HCT116 (cell line): ENCODE measurements at regions not wholly inside any gene's neighbourhood (a gene's known extent, or its start where the extent isn't known, plus 50 kb on each side); places are given as distances from the start of the nearest gene placed in this dataset.

ENCODE experiments used
- ATAC-seq: fragments of 200-7000 bp; cut with Tn5 transposase; 2 replicates; pipeline ENCODE4 v1.9.1; 2020; ENCODE audit warnings: mild to moderate bottlenecking, moderate library complexity
- BruUV-seq: library from RNA; stranded (reverse); fragments of 400-500 nt; replicated peaks from 2 replicates; lab custom pipeline; 2021; lab: Mats Ljungman, UMichigan
- CTCF ChIA-PET: fragments of 300-600 bp; sonication (Branson Sonifier 250); formaldehyde crosslinking; loops from one replicate; lab custom pipeline; 2021; ENCODE audit warnings: antibody characterized with exemption; lab: Charles Lee
- POLR2A ChIA-PET: fragments of 300-600, 350-600 bp; sonication (Branson Sonifier 250); formaldehyde crosslinking; loops from one replicate; lab custom pipeline; 2021; ENCODE audit warnings: antibody characterized with exemption; lab: Charles Lee
- RAD21 ChIA-PET, 2 experiments: fragments of 300-600 bp; sonication (Branson Sonifier 250); formaldehyde crosslinking; loops; one replicate each; lab custom pipeline; 2023; ENCODE audit warnings: low total read pairs in 2 of 2; ENCODE audit not compliant: uncharacterized antibody in 2 of 2, unreplicated experiment in 2 of 2, low non-redundant PET in 1 of 2; lab: Charles Lee
- DNase-seq: peaks from one replicate; pipeline ENCODE4 v3.0.0-alpha.2; 2010; ENCODE audit warnings: low read depth, low spot score
- H2AFZ ChIP-seq: fragments of 200-600 bp; shearing (Covaris generic), sonication (generic); 2 replicates; pipeline ENCODE4 v1.6.1; 2017; ENCODE audit warnings: low read depth, mixed run types, mixed read lengths, antibody characterized with exemption, low read length; ENCODE audit not compliant: poor library complexity, severe bottlenecking
- H3K27ac ChIP-seq: 2 replicates; pipeline ENCODE4 v1.5.1; 2012; ENCODE audit warnings: low read depth, low read length
- H3K27me3 ChIP-seq: fragments of 200-600 bp; sonication (generic); 2 replicates; pipeline ENCODE4 v1.6.1; 2016; ENCODE audit warnings: mixed run types, low read length, mixed read lengths; ENCODE audit not compliant: insufficient read depth
- H3K36me3 ChIP-seq, 2 experiments: fragments of 200-500 bp in 1 of 2; fragments of 200-600 bp in 1 of 2; sonication (Bioruptor generic) in 1 of 2; sonication (generic) in 1 of 2; 2 replicates each; pipeline versions ENCODE4 v1.5.1 to v1.6.1; 2014 to 2016; ENCODE audit warnings: low read length in 2 of 2, inconsistent platforms in 1 of 2, mixed read lengths in 1 of 2, mixed run types in 1 of 2; ENCODE audit not compliant: insufficient read depth in 2 of 2, control insufficient read depth in 1 of 2
- H3K4me1 ChIP-seq, 2 experiments: fragments of 200-600 bp in 1 of 2; sonication (generic) in 1 of 2; 2 replicates each; pipeline versions ENCODE4 v1.5.1 to v1.6.1; 2012 to 2017; ENCODE audit warnings: low read length in 2 of 2, inconsistent platforms in 1 of 2, mild to moderate bottlenecking in 1 of 2, mixed read lengths in 1 of 2, mixed run types in 1 of 2, moderate library complexity in 1 of 2; ENCODE audit not compliant: insufficient read depth in 2 of 2, control insufficient read depth in 1 of 2
- H3K4me2 ChIP-seq: fragments of 200-600 bp; sonication (generic); 2 replicates; pipeline ENCODE4 v1.6.1; 2017; ENCODE audit warnings: mixed run types, low read length, mixed read lengths
- H3K4me3 ChIP-seq, 2 experiments: fragments of 200-600 bp in 1 of 2; sonication (generic) in 1 of 2; replicated peaks in 1 of 2; 2 replicates each; pipeline ENCODE4 v1.5.1; 2011 to 2016; ENCODE audit warnings: low read length in 2 of 2, control low read depth in 1 of 2, low read depth in 1 of 2, mild to moderate bottlenecking in 1 of 2, mixed read lengths in 1 of 2, mixed run types in 1 of 2
- H3K79me2 ChIP-seq: fragments of 200-600 bp; sonication (generic); 2 replicates; pipeline ENCODE4 v1.6.1; 2017; ENCODE audit warnings: mild to moderate bottlenecking, mixed run types, low read length, moderate library complexity, mixed read lengths; ENCODE audit not compliant: insufficient read depth
- H3K9ac ChIP-seq: fragments of 200-600 bp; sonication (generic); 2 replicates; pipeline ENCODE4 v1.6.1; 2016; ENCODE audit warnings: low read length, mixed read lengths
- H3K9me2 ChIP-seq: fragments of 200-600 bp; sonication (generic), shearing (Covaris generic); 2 replicates; pipeline ENCODE4 v1.6.1; 2017; ENCODE audit warnings: mixed run types, mild to moderate bottlenecking, moderate library complexity; ENCODE audit not compliant: insufficient read depth
- H3K9me3 ChIP-seq, 2 experiments: fragments of 200-500 bp in 1 of 2; fragments of 200-600 bp in 1 of 2; sonication (Bioruptor generic) in 1 of 2; sonication (generic) in 1 of 2; 2 replicates each; pipeline ENCODE4 v1.6.1; 2014 to 2017; ENCODE audit warnings: low read length in 2 of 2, mixed read lengths in 2 of 2, inconsistent platforms in 1 of 2, low read depth in 1 of 2, mild to moderate bottlenecking in 1 of 2, mixed run types in 1 of 2, moderate library complexity in 1 of 2; ENCODE audit not compliant: control insufficient read depth in 1 of 2, insufficient read depth in 1 of 2
- H4K20me1 ChIP-seq: fragments of 200-600 bp; sonication (generic), shearing (Covaris generic); 2 replicates; pipeline ENCODE4 v1.6.1; 2017; ENCODE audit warnings: mixed run types, mild to moderate bottlenecking, moderate library complexity; ENCODE audit not compliant: insufficient read depth
- FOSL1 ChIP-seq: IDR thresholded peaks from 2 replicates; pipeline ENCODE4 v1.6.1; 2012; ENCODE audit warnings: low read depth
- POLR2A ChIP-seq: IDR thresholded peaks from 2 replicates; pipeline ENCODE4 v1.7.0; 2011; ENCODE audit warnings: borderline replicate concordance; ENCODE audit not compliant: insufficient read depth, insufficient read length; ENCODE audit errors: extremely low read depth
- POLR2AphosphoS5 ChIP-seq: IDR thresholded peaks from 2 replicates; pipeline ENCODE4 v1.6.1; 2011; ENCODE audit warnings: mild to moderate bottlenecking, low read depth, low read length, moderate library complexity
- intact Hi-C: fragments of 100-400 bp; cut with micrococcal nuclease; formaldehyde crosslinking; loops from 2 replicates; pipeline ENCODE4 v1.10.0; 2022
- TF ChIP-seq, protein P1 (sequence below), 3 experiments: fragments of 200-600 bp in 1 of 3; sonication (generic) in 1 of 3; IDR thresholded peaks in 2 of 3; conservative IDR thresholded peaks in 1 of 3; 2 replicates each; pipeline ENCODE4 v1.5.1; 2012 to 2017; ENCODE audit warnings: low read depth in 2 of 3, low read length in 2 of 3, antibody characterized with exemption in 1 of 3, borderline replicate concordance in 1 of 3, control low read depth in 1 of 3, mild to moderate bottlenecking in 1 of 3, mixed read lengths in 1 of 3, mixed run types in 1 of 3, moderate library complexity in 1 of 3; ENCODE audit not compliant: insufficient read depth in 1 of 3

- no peaks in the 10 kb centered on the region for H3K27me3 ChIP-seq
- TF ChIP-seq, protein P1, sequence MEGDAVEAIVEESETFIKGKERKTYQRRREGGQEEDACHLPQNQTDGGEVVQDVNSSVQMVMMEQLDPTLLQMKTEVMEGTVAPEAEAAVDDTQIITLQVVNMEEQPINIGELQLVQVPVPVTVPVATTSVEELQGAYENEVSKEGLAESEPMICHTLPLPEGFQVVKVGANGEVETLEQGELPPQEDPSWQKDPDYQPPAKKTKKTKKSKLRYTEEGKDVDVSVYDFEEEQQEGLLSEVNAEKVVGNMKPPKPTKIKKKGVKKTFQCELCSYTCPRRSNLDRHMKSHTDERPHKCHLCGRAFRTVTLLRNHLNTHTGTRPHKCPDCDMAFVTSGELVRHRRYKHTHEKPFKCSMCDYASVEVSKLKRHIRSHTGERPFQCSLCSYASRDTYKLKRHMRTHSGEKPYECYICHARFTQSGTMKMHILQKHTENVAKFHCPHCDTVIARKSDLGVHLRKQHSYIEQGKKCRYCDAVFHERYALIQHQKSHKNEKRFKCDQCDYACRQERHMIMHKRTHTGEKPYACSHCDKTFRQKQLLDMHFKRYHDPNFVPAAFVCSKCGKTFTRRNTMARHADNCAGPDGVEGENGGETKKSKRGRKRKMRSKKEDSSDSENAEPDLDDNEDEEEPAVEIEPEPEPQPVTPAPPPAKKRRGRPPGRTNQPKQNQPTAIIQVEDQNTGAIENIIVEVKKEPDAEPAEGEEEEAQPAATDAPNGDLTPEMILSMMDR (IDR thresholded peaks at IDR 0.05 in 2 of 3, conservative IDR thresholded peaks at IDR 0.05 in 1 of 3; ENCODE audit: borderline replicate concordance in 1 of 3, insufficient read depth in 1 of 3, low read depth in 2 of 3, low read length in 2 of 3) = no peak
- TF ChIP-seq POLR2A (no peak), POLR2AphosphoS5 (no peak), FOSL1 (no peak)
- H3K9me2 ChIP-seq = no peaks in the 10 kb centered on the region
- BruUV-seq = no TSS peak
- no peak overlapping the region for H3K27ac ChIP-seq
- no peak for DNase-seq
- H3K9ac ChIP-seq = no peak overlapping the region
- H3K36me3 ChIP-seq = no peaks in the 10 kb centered on the region
- RAD21 ChIA-PET = no interaction called here
- H3K79me2 ChIP-seq = no peaks in the 10 kb centered on the region
- H3K4me1 ChIP-seq = no peaks in the 10 kb centered on the region
- ATAC-seq = no peak
- H2AFZ ChIP-seq = no peak overlapping the region
- H3K9me3 ChIP-seq = no peaks in the 10 kb centered on the region
- H3K4me3 ChIP-seq = no peak overlapping the region
- H3K4me2 ChIP-seq = no peak overlapping the region
- CTCF ChIA-PET = no interaction called here
- H4K20me1 ChIP-seq = no peaks in the 10 kb centered on the region
- POLR2A ChIA-PET = no interaction called here
- intact Hi-C loops = no loop called here
Measured at GRCh38 chrY:8326944-8327343, 1010.3 kb upstream of the TSPY4 start.

DNA sequence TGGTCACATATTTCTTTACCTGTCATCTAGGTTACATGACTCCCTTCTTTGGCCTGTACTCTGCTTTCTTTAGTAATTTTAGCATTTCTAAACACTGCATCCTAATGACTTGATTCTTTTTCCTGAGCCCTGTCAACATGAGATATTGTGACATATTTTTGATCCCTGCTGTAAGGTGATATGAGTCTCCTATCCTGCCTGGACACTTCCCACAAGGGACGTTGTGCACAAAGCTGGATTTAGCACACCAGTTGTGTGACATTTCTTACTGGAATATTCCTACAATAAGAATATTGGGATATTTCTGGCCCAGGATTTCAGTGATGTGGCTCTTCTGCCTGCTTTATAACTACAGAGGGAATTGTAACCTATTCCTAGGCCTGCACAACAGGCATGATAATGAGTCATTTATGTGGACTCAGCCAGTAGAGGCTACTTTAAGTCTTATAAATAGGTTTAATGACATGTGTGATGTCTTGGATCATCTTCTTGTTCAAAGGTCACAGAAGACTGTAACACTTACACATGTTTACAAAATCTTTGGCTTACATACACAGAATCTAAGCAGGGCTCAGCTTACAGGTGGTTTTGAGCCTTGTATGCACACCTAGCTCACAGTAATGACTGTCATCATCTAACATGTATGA is 1009.4 kb upstream of the TSPY4 start:
- Histone ChIP-seq H3K4me1 (no peaks in the 10 kb centered on the region), H3K9me3 (no peaks in the 10 kb centered on the region), H3K9ac (no peak overlapping the region), H3K36me3 (no peaks in the 10 kb centered on the region), H3K9me2 (no peaks in the 10 kb centered on the region), H3K27ac (no peak overlapping the region), H2AFZ (no peak overlapping the region), H3K27me3 (no peaks in the 10 kb centered on the region)
- BruUV-seq = no TSS peak
- ATAC-seq (no peak), DNase-seq (no peak)
- POLR2A ChIA-PET = no interaction called here
- TF ChIP-seq POLR2AphosphoS5 = no peak
- TF ChIP-seq, all 23 proteins: peak for 0
- Histone ChIP-seq H3K4me2 (no peak overlapping the region), H3K79me2 (no peaks in the 10 kb centered on the region), H3K4me3 (no peak overlapping the region), H4K20me1 (no peaks in the 10 kb centered on the region)
- intact Hi-C loops = no loop called here
- ChIA-PET RAD21 (no interaction called here), CTCF (no interaction called here)
